Lower leg skin (tissue), 4 donors: ENCODE measurements at regions not wholly inside any gene's neighbourhood (a gene's known extent, or its start where the extent isn't known, plus 50 kb on each side); places are given as distances from the start of the nearest gene placed in this dataset.

Source experiments
- DNase-seq, 2 donors: peaks; one replicate each; pipeline ENCODE4 v3.0.0-alpha.2; 2019; ENCODE audit warnings: low spot score in 2 of 2
- H3K4me3 ChIP-seq: fragments of 200-600 bp; sonication (generic); 2 replicates; pipeline ENCODE4 v1.5.1; 2017; ENCODE audit warnings: mild to moderate bottlenecking, low read depth; ENCODE audit not compliant: poor library complexity, severe bottlenecking
- POLR2A ChIP-seq, 2 donors: fragments of 450-650 bp; IDR thresholded peaks; one replicate each; pipeline ENCODE4 v1.6.1; 2016 to 2017; ENCODE audit warnings: antibody characterized with exemption in 2 of 2, mild to moderate bottlenecking in 1 of 2, moderate library complexity in 1 of 2
- WGBS, 2 donors: methylation state at CpG; one replicate each; pipeline ENCODE4 v1.1.5; 2018; 5-methylcytosine and 5-hydroxymethylcytosine counted together
- intact Hi-C: fragments of 100-400 bp; cut with DNase I; formaldehyde crosslinking; loops from one replicate; pipeline ENCODE4 v1.15.0; 2023; ENCODE audit warnings: low total_unique reads
- TF ChIP-seq, protein P1 (sequence below), 3 donors: fragments of 450-650 bp; IDR thresholded peaks; one replicate each; pipeline ENCODE4 v1.5.1; 2016; ENCODE audit warnings: antibody characterized with exemption in 3 of 3, mild to moderate bottlenecking in 3 of 3, moderate library complexity in 2 of 3

DNA sequence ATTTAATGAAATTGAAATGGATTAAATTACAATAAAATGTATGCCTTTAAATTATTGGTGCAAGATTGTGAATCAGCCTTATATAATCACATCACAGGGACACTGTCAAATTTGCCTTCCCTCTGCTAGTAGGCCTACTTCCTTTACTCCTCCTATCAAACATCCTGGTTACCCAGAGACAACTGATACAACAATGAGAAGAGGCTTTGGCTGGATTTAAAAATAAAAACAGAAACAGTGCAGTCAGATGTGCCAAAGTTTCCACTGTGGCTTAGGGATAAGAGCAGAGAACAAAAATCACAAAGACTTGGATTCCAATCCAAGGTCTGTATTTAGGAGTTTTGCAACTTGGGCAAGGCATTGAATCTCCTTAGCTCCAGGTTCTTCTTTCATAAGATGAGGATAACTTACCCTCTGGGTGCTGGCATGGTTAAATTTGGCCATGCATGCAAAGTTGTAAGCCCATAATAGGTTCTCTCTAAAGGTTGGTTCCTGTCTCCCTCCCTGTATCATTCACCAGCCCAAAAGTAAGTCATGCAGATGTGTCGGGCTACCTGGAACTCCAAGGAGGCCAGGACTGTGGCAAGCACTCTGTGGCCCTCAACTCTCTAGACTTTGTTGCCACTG is 99.3 kb upstream of the LRATD1 start:
- intact Hi-C loops, result no loop called here
- WGBS, 2 donors, result 0 to 17% methylated on average over 1 of the region's 1 CpG
- no peak overlapping the region for H3K4me3 ChIP-seq
- DNase-seq, result no peak
- TF ChIP-seq POLR2A (IDR thresholded peaks at IDR 0.05), result no peak
- TF ChIP-seq, protein P1, sequence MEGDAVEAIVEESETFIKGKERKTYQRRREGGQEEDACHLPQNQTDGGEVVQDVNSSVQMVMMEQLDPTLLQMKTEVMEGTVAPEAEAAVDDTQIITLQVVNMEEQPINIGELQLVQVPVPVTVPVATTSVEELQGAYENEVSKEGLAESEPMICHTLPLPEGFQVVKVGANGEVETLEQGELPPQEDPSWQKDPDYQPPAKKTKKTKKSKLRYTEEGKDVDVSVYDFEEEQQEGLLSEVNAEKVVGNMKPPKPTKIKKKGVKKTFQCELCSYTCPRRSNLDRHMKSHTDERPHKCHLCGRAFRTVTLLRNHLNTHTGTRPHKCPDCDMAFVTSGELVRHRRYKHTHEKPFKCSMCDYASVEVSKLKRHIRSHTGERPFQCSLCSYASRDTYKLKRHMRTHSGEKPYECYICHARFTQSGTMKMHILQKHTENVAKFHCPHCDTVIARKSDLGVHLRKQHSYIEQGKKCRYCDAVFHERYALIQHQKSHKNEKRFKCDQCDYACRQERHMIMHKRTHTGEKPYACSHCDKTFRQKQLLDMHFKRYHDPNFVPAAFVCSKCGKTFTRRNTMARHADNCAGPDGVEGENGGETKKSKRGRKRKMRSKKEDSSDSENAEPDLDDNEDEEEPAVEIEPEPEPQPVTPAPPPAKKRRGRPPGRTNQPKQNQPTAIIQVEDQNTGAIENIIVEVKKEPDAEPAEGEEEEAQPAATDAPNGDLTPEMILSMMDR (IDR thresholded peaks at IDR 0.05), result no peak

DNA sequence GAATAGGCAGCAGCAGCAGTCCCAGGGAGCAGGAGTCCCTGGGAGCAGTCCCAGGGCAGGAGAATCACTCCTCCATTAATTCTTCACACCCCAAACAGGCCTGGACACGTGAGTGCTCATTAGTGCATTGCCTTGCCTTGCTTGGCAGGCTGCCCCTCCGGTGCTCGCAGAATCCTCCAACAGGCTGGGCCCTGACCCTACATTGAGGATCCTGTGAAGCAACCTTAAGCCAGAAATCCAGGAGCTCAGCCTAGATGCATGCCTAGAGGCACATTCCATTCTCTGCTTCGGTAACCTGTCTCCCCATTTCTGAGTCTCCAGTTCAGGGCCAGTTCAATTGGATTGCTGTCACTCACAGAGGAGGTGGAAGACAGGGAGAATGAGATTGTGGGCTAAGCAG is 97.4 kb upstream of the LRATD1 start:
- intact Hi-C loops, result no loop called here
- 33 to 35% methylated on average over 4 of the region's 4 CpGs for WGBS, 2 donors
- H3K4me3 ChIP-seq, result no peak overlapping the region
- peak; percentile 82 to 90 for DNase-seq
- TF ChIP-seq, protein P1 (IDR thresholded peaks at IDR 0.05), result no peak
- no peak for TF ChIP-seq POLR2A (IDR thresholded peaks at IDR 0.05)

GRCh38 chr2:14536976-14537375 is 95.5 kb upstream of the LRATD1 start:
- 81 to 86% methylated on average over 4 of the region's 4 CpGs for WGBS, 2 donors
- intact Hi-C loops, result no loop called here
- DNase-seq, result no peak
- no peak overlapping the region for H3K4me3 ChIP-seq
- TF ChIP-seq, protein P1 (IDR thresholded peaks at IDR 0.05), result no peak
- no peak for TF ChIP-seq POLR2A (IDR thresholded peaks at IDR 0.05)

- intact Hi-C loops, result no loop called here
- no peak overlapping the region for H3K4me3 ChIP-seq
- DNase-seq, result no peak
- no peak for TF ChIP-seq POLR2A (IDR thresholded peaks at IDR 0.05)
- TF ChIP-seq, protein P1 (IDR thresholded peaks at IDR 0.05), result no peak
- 50 to 52% methylated on average over 1 of the region's 1 CpG for WGBS, 2 donors
Observed at GRCh38 chr2:14540015-14540414, 92.5 kb upstream of the LRATD1 start.

- H3K4me3 ChIP-seq, result no peak overlapping the region
- 73 to 81% methylated on average over 4 of the region's 4 CpGs for WGBS, 2 donors
- intact Hi-C loops, result no loop called here
- no peak for TF ChIP-seq POLR2A (IDR thresholded peaks at IDR 0.05)
- TF ChIP-seq, protein P1 (IDR thresholded peaks at IDR 0.05), result no peak
- DNase-seq, result no peak
Observed at GRCh38 chr2:14543284-14543683, 89.2 kb upstream of the LRATD1 start.

GRCh38 chr2:14544247-14544646 is 88.3 kb upstream of the LRATD1 start:
- intact Hi-C loops, result no loop called here
- WGBS, 2 donors, result 68 to 75% methylated on average over 4 of the region's 4 CpGs
- no peak for TF ChIP-seq POLR2A (IDR thresholded peaks at IDR 0.05)
- TF ChIP-seq, protein P1 (IDR thresholded peaks at IDR 0.05), result no peak
- H3K4me3 ChIP-seq, result no peak overlapping the region
- DNase-seq, result no peak
